ENCODE measurements at regions not wholly inside any gene's neighbourhood (a gene's known extent, or its start where the extent isn't known, plus 50 kb on each side); places are given as distances from the start of the nearest gene placed in this dataset.
"Not testable (repeated sequence)": the region's sequence is repeated elsewhere in the genome, so short reads cannot be mapped to it uniquely, and the experiment has no call there.

- DNase-seq, result peak; percentile 80 to 100 (median 99)
Measured at GRCh38 chr1:223992456-223993246, 121.3 kb upstream of the FBXO28 start.

GRCh38 chr1:223991297-223991857 is 122.5 kb upstream of the FBXO28 start:
- DNase-seq, result not testable (repeated sequence)

GRCh38 chr1:223961985-223962384 is 116.2 kb upstream of the TP53BP2 start:
- not testable (repeated sequence) for DNase-seq

GRCh38 chr1:223952801-223953200 is 107.1 kb upstream of the TP53BP2 start:
- DNase-seq, result not testable (repeated sequence)

GRCh38 chr1:223951551-223951950 is 105.8 kb upstream of the TP53BP2 start:
- not testable (repeated sequence) for DNase-seq

GRCh38 chr1:223949944-223950343 is 104.2 kb upstream of the TP53BP2 start:
- DNase-seq, result not testable (repeated sequence)

- not testable (repeated sequence) for DNase-seq
Measured at GRCh38 chr1:223948041-223948440, 102.3 kb upstream of the TP53BP2 start.

GRCh38 chr1:223936592-223936991 is 90.8 kb upstream of the TP53BP2 start:
- DNase-seq, result not testable (repeated sequence)

- not testable (repeated sequence) for DNase-seq
Measured at GRCh38 chr1:223931476-223931875, 85.7 kb upstream of the TP53BP2 start.

GRCh38 chr1:223920805-223921204 is 75.1 kb upstream of the TP53BP2 start:
- not testable (repeated sequence) for DNase-seq

- DNase-seq, result not testable (repeated sequence)
Measured at GRCh38 chr1:223915476-223915875, 69.7 kb upstream of the TP53BP2 start.

GRCh38 chr1:223913715-223914114 is 68.0 kb upstream of the TP53BP2 start:
- not testable (repeated sequence) for DNase-seq

- DNase-seq, result peak in 3 of 58 donors; percentile 2 to 13 (median 6)
Measured at GRCh38 chr1:223907943-223908587, 62.3 kb upstream of the TP53BP2 start.

- not testable (repeated sequence) for DNase-seq
Measured at GRCh38 chr1:223903221-223903620, 57.5 kb upstream of the TP53BP2 start.

- not testable (repeated sequence) for DNase-seq
Measured at GRCh38 chr1:223899775-223900174, 54.0 kb upstream of the TP53BP2 start.

- not testable (repeated sequence) for DNase-seq
Measured at GRCh38 chr1:223897097-223897496, 51.4 kb upstream of the TP53BP2 start.

GRCh38 chr1:223895950-223896349 is 50.2 kb upstream of the TP53BP2 start:
- DNase-seq, result not testable (repeated sequence)

Measured in anterior cingulate cortex (tissue), 58 donors.